Activated T-cell treated with anti-CD3 and anti-CD28 coated beads, Interleukin-2, amount 50 U/mL, for 24 hours (primary cell): ENCODE measurements at regions not wholly inside any gene's neighbourhood (a gene's known extent, or its start where the extent isn't known, plus 50 kb on each side); places are given as distances from the start of the nearest gene placed in this dataset.
"Not testable (repeated sequence)": the region's sequence is repeated elsewhere in the genome, so short reads cannot be mapped to it uniquely, and the experiment has no call there.

Experiments used
- DNase-seq: peaks from one replicate; pipeline ENCODE4 v3.0.0-alpha.2; 2020
- H3K27ac Mint-ChIP-seq: 2 replicates; pipeline ENCODE4 v1.8.0; 2020; ENCODE audit warnings: mild to moderate bottlenecking, mixed read lengths
- H3K27me3 Mint-ChIP-seq: 2 replicates; pipeline ENCODE4 v1.8.0; 2020; ENCODE audit warnings: mixed read lengths
- H3K36me3 Mint-ChIP-seq: 2 replicates; pipeline ENCODE4 v1.8.0; 2020; ENCODE audit warnings: low read depth, mixed read lengths
- H3K4me1 Mint-ChIP-seq: 2 replicates; pipeline ENCODE4 v1.8.0; 2020; ENCODE audit warnings: low read depth, mixed read lengths
- H3K4me3 Mint-ChIP-seq: 2 replicates; pipeline ENCODE4 v1.8.0; 2020; ENCODE audit warnings: mild to moderate bottlenecking, moderate library complexity, mixed read lengths
- H3K9me3 Mint-ChIP-seq: 2 replicates; pipeline ENCODE4 v1.8.0; 2020; ENCODE audit warnings: mixed read lengths

DNA sequence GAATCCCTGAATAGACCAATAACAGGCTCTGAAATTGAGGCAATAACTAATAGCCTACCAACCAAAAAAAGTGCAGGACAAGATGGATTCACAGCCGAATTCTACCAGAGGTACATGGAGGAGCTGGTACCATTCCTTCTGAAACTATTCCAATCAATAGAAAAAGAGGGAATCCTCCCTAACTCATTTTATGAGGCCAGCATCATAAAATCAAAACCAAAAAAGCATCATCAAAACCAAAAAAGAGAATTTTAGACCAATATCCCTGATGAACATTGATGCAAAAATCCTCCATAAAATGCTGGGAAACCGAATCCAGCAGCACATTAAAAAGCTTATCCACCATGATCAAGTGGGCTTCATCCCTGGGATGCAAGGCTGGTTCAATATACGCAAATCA, 246.2 kb upstream of the THUMPD2 start:
- DNase-seq, H3K27me3 Mint-ChIP-seq, H3K36me3 Mint-ChIP-seq, H3K4me1 Mint-ChIP-seq, H3K27ac Mint-ChIP-seq, H3K4me3 Mint-ChIP-seq: not testable (repeated sequence)
- peaks cover 29% of the 10 kb centered on the region for H3K9me3 Mint-ChIP-seq

DNA sequence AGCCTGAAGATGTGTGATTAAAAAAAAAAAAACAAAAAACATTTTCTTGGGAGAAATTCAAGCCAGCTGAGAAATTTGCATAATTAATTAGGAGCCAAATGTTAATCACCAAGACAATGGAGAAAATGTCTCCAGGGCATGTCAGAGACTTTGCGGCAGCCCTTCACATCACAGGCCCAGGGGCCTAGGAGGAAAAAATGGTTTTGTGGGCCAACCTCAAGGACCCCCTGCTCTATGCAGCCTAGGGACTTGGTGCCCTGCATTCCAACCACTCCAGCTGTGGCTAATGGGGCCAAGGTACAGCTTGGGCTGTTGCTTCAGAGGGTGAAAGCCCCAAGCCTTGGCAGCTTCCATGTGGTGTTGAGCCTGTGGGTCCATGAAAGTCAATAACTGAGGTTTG, 241.9 kb upstream of the THUMPD2 start:
- peaks cover 2% of the 10 kb centered on the region for H3K36me3 Mint-ChIP-seq
- H3K4me3 Mint-ChIP-seq, result no peak overlapping the region

DNA sequence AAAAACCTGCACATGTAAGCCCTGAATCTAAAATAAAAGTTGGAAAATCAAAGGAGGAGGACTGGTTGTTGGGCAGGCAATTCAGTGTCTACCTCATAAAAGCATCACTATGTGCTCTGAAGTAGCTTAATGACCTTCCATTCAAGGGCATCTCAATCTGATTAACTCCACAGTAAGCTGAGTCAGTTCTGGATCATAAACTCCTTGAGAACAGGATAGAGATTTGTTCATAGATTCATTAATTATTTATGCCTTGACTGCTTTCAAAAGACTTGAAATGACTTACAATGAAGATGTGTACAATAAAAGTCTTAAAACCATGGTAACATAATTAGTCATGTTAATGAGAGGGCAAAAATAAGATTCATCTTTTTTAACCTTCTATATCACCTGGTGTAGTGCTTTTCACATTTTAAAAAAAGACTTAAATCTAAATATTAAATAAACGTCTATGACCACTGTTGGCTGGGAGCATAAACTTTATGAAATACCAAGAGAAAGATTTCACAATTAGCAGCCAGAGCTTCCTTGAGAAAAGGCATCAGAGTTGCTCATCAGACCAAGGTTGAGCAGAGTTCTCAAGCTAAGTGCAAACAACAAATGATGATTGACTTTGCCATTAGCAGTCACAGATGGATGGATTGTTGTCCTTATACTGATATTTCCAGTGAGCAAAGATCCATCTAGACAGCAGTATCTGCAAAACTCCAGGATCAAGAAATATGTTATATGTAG, 237.3 kb upstream of the THUMPD2 start:
- H3K9me3 Mint-ChIP-seq, result peaks cover 18% of the 10 kb centered on the region
- peaks cover 2% of the 10 kb centered on the region for H3K36me3 Mint-ChIP-seq
- no peak overlapping the region for H3K4me3 Mint-ChIP-seq
- no peaks in the 10 kb centered on the region for H3K4me1 Mint-ChIP-seq
- no peaks in the 10 kb centered on the region for H3K27me3 Mint-ChIP-seq
- no peak for DNase-seq
- H3K27ac Mint-ChIP-seq, result no peak overlapping the region

More for the DNA sequence above, 241.9 kb upstream of the THUMPD2 start:
- H3K4me1 Mint-ChIP-seq, result no peaks in the 10 kb centered on the region
- no peaks in the 10 kb centered on the region for H3K27me3 Mint-ChIP-seq
- no peak overlapping the region for H3K27ac Mint-ChIP-seq
- DNase-seq, result no peak
- H3K9me3 Mint-ChIP-seq, result peaks cover 30% of the 10 kb centered on the region

DNA sequence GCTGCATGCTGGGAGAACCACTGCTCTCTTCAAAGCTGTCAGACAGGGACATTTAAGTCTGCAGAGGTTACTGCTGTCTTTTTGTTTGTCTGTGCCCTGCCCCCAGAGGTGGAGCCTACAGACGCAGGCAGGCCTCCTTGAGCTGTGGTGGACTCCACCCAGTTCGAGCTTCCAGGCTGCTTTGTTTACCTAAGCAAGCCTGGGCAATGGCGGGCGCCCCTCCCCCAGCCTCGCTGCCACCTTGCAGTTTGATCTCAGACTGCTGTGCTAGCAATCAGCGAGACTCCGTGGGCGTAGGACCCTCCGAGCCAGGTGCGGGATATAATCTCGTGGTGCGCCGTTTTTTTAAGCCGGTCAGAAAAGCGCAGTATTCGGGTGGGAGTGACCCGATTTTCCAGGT, 234.9 kb upstream of the THUMPD2 start:
- not testable (repeated sequence) for H3K4me1 Mint-ChIP-seq, H3K27ac Mint-ChIP-seq, H3K27me3 Mint-ChIP-seq, H3K9me3 Mint-ChIP-seq, H3K4me3 Mint-ChIP-seq, DNase-seq, H3K36me3 Mint-ChIP-seq

DNA sequence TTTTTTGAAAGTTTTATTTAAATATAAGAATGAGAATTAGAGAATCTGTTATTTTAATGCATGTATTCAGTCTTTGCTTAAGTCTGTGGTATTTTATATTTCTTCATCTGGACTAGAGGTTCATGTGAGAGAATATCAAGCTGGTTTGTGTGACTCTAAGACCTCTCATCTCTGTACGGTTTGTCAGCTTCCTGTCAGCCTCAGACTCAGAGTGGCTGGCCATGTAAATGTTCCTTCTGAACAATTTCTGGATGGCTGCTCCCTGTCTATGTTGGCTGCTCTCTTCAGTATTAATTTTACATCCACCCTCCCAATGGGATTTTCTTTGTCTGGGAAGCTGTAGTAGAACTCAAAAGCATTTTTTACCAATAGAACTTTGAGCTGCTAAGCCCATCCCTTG, 225.3 kb upstream of the THUMPD2 start:
- Mint-ChIP-seq H3K4me1 (peaks cover 5% of the 10 kb centered on the region), H3K4me3 (no peak overlapping the region), H3K36me3 (no peaks in the 10 kb centered on the region), H3K27ac (no peak overlapping the region), H3K9me3 (no peaks in the 10 kb centered on the region), H3K27me3 (no peaks in the 10 kb centered on the region)
- no peak for DNase-seq

DNA sequence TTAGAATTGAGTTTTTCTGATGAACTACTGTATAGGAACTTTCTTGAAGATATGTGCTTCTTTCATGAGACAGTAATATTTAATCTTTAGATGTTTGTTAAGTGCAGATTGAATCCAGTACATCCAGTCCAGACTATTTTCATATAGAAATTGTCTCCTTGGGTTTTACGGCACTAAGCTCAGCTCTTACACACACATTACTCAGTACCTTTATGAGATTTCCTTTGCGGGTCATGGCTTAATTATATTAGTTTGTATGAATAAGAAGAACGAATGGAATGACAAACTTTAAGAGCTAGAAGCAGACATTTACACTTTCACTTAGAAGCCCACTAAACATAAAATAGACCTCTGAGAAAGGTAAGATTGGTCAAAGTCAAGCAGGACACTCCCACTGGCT, 223.3 kb upstream of the THUMPD2 start:
- DNase-seq, result no peak
- Mint-ChIP-seq H3K27ac (no peak overlapping the region), H3K9me3 (no peaks in the 10 kb centered on the region), H3K36me3 (no peaks in the 10 kb centered on the region), H3K4me1 (peaks cover 5% of the 10 kb centered on the region), H3K27me3 (no peaks in the 10 kb centered on the region), H3K4me3 (no peak overlapping the region)

DNA sequence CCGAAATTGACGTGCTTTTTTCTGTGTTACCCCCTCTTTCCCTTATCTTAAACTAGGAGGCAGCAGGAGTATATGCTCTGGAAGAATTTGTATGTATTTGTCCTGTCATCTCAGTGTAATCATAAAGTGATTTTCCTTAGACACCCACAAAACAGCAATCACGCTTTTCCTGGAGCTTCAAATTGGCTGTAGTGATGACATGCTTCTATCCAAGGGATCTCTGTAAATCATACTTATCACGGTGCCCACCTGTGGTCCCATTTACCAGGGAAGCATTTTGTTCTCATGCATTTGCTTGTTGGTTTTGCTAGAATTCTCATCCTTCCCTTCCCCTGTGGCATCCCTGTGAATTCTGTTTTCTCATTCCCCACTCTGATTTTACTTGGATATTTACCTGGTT, 220.8 kb upstream of the THUMPD2 start:
- H3K4me1 Mint-ChIP-seq, result peaks cover 25% of the 10 kb centered on the region
- H3K27me3 Mint-ChIP-seq, result no peaks in the 10 kb centered on the region
- H3K27ac Mint-ChIP-seq, result no peak overlapping the region
- H3K9me3 Mint-ChIP-seq, result peaks cover 2% of the 10 kb centered on the region
- no peaks in the 10 kb centered on the region for H3K36me3 Mint-ChIP-seq
- no peak for DNase-seq
- no peak overlapping the region for H3K4me3 Mint-ChIP-seq

DNA sequence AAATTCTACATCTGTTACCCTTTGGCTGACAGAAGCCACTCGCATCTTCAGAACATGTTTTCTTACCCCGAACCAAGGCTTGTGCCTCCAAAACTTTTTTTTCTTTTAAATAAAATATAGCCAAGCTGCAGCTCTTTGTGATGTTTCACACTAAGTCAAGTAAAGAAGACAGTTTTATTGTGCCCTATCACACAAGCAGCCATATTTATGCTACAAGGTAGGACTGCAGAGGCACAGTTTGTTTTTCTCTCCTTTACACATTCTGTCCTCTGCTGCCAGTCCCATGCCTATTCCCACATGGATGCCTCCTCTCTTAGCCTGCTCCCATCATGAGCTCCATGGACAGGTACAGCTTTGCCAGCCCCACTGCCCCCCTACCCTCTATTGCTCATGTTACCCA, 219.6 kb upstream of the THUMPD2 start:
- Mint-ChIP-seq H3K27me3 (no peaks in the 10 kb centered on the region), H3K36me3 (no peaks in the 10 kb centered on the region), H3K9me3 (peaks cover 2% of the 10 kb centered on the region), H3K4me1 (peaks cover 21% of the 10 kb centered on the region), H3K27ac (no peak overlapping the region), H3K4me3 (no peak overlapping the region)
- DNase-seq, result no peak

DNA sequence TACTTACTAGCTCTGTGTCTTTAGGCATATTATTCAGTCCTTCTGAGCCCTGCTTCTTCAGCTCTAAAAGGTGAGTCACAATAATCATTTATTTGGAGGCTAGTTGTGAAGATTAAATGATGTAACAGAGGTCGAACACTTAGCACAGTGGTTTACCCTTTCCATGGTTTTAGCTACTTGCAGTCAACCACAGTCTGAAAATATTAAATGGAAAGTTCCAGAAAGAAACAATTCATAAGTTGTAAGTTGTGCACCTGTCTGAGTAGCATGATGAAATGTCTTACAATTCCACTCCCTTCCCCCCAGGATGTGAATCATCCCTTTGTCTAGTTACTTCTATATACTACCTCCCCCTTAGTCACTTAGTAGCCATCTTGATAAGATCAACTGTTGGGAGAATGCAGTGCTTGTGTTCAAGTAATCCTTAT, 217.6 kb upstream of the THUMPD2 start:
- no peak for DNase-seq

DNA sequence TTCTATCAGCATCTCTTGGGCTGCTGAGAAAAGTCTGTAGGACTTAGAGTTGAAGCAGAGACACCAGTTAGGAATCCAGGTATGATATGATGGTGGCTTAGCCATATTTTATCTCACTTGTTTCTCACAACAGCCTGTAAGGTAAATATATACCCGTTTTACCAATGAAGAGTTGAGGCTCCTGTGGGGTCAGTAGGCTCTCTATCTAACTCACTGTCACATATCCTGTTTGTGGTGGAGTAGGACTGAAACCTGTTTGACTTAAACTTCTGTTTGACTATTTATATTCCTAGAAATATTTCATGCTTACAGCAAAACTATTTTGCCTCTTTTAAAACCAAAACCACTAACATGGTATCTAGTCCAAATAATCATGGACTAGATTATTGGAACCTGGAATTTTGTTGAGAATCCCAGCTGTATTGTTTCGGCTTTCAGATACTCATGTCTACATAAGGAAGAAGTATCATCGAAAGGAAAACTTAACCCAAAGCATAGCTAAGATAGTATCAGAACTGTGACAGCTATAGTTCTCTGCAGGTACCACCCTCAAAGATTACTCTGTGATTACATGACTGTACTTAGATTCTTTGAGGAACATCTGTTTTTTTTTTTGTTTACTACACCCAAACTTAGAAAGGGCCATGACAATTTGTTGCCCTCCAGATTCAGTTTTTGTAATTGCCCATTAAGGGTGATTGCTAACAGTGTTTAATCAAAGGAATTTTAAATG, 216.1 kb upstream of the THUMPD2 start:
- H3K27me3 Mint-ChIP-seq, result no peaks in the 10 kb centered on the region
- peaks cover 21% of the 10 kb centered on the region for H3K4me1 Mint-ChIP-seq
- DNase-seq, result no peak
- H3K36me3 Mint-ChIP-seq, result no peaks in the 10 kb centered on the region
- peak overlapping the region; percentile 67 for H3K27ac Mint-ChIP-seq
- H3K4me3 Mint-ChIP-seq, result no peak overlapping the region
- H3K9me3 Mint-ChIP-seq, result peaks cover 2% of the 10 kb centered on the region

More for the DNA sequence above, 217.6 kb upstream of the THUMPD2 start:
- H3K4me1 Mint-ChIP-seq, result peaks cover 21% of the 10 kb centered on the region
- H3K9me3 Mint-ChIP-seq, result peaks cover 2% of the 10 kb centered on the region
- no peaks in the 10 kb centered on the region for H3K36me3 Mint-ChIP-seq
- no peaks in the 10 kb centered on the region for H3K27me3 Mint-ChIP-seq
- no peak overlapping the region for H3K4me3 Mint-ChIP-seq
- peak overlapping the region; percentile 78 for H3K27ac Mint-ChIP-seq

DNA sequence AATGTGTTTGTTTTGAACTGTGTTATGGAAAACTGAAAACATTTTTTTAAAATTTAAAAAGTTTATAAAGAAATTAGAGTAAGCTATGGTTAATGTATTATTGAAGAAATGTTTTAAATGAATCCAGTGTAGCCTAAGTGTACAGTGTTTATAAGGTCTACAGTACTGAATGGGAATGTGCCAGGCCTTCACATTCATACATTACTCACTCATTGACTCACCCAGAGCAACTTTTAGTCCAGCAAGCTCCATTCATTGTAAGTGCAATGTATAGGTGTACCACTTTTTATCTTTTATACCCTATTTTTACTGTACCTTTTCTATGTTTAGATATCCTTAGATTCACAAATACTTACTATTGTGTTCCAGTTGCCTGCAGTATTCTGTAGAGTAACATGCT, 215.1 kb upstream of the THUMPD2 start:
- no peak overlapping the region for H3K27ac Mint-ChIP-seq
- peaks cover 2% of the 10 kb centered on the region for H3K9me3 Mint-ChIP-seq
- H3K4me3 Mint-ChIP-seq, result no peak overlapping the region
- H3K36me3 Mint-ChIP-seq, result no peaks in the 10 kb centered on the region
- DNase-seq, result no peak
- H3K4me1 Mint-ChIP-seq, result peaks cover 21% of the 10 kb centered on the region
- no peaks in the 10 kb centered on the region for H3K27me3 Mint-ChIP-seq

DNA sequence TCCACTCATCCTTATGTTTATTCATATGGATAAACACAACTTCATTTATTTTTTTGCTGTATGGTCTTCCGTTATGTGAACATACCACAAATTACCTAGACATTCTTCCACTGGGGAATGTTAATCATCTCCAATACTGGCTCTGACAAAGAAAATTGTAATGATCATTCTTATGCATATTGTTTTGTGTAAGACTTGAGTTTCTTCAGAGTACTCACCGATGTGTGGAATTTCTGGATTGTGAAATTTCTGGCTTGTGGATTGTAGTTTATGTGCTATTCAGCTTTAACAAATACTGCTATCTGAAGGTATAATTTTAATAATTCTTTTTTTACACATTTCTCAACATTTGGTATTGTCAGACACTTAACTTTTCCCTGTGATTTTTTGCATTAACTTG, 212.2 kb upstream of the THUMPD2 start:
- Mint-ChIP-seq H3K27ac (no peak overlapping the region), H3K36me3 (no peaks in the 10 kb centered on the region), H3K27me3 (no peaks in the 10 kb centered on the region), H3K4me3 (no peak overlapping the region), H3K4me1 (peaks cover 12% of the 10 kb centered on the region), H3K9me3 (no peaks in the 10 kb centered on the region)
- DNase-seq, result no peak

DNA sequence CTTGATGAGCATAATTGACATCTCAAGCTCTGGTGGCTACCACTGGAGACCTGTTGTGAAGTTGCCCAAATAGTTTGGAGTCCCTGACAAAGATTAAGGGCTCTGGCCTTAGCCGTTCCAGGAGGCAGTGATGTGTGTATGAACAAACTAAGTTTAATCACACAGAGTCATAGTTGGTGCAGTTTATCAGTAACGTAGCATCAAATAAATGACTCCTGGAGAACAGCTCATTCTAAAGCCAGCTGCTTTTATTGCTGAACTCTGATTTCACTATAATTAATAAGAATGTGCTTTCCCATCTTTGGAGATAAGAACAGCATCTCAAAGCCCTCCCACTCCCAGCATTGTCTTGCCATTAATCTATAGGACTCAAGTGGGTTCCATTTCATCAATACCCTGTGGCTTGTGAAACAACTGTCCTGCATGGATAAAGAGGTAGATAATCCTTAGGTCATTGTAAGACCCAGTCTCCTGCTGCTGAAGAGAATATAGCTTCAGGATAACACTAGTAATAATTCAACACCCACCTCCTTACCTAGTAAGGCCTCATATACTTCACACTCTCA, 211.4 kb upstream of the THUMPD2 start:
- Mint-ChIP-seq H3K4me1 (peaks cover 3% of the 10 kb centered on the region), H3K27ac (no peak overlapping the region), H3K4me3 (no peak overlapping the region), H3K9me3 (peaks cover 3% of the 10 kb centered on the region), H3K36me3 (no peaks in the 10 kb centered on the region), H3K27me3 (no peaks in the 10 kb centered on the region)
- DNase-seq, result no peak

DNA sequence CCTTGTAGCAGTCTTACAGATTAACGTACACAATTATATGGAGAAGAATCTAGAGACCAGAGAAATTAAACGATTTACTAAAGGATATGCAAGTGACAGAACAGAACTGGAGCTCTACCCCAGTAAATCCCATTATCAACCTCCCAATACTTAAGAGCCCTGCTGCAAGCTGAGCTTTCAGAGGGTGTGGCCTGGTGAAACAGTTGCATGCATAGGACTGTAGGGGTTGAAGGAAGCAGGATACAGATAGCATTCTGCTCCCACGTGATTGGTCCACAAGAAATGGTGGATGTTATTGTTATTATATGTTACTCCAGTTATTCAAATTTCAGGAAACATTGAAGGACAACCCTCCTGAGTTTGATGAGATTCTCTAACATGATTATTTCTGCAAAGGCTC, 210.8 kb upstream of the THUMPD2 start:
- no peak for DNase-seq
- Mint-ChIP-seq H3K4me3 (no peak overlapping the region), H3K36me3 (no peaks in the 10 kb centered on the region), H3K27ac (no peak overlapping the region), H3K4me1 (peaks cover 1% of the 10 kb centered on the region), H3K27me3 (no peaks in the 10 kb centered on the region), H3K9me3 (peaks cover 3% of the 10 kb centered on the region)

DNA sequence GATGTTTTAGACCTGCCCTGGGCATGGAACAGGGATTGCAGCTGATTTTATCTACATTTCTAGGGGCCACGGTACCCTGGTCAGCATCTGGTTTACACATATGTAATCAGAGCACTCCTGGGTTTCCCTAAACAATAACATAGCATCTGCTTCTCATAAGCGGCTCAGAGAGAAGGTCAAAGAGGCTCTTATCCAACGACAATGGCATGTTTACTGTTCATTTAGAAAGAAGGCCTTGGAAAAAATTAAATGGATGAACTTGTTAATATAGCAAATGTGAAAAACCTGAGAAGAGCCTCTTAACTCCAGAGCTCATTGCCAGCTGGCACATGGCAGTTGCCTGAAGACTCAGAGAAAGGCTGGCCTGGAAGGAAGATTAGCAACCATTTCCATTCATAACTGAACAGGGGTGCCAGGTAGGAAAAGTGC, 202.8 kb upstream of the THUMPD2 start:
- no peaks in the 10 kb centered on the region for H3K36me3 Mint-ChIP-seq
- no peak for DNase-seq
- no peak overlapping the region for H3K27ac Mint-ChIP-seq
- no peak overlapping the region for H3K4me3 Mint-ChIP-seq
- no peaks in the 10 kb centered on the region for H3K27me3 Mint-ChIP-seq
- peaks cover 3% of the 10 kb centered on the region for H3K9me3 Mint-ChIP-seq
- no peaks in the 10 kb centered on the region for H3K4me1 Mint-ChIP-seq
